ENCODE measurements at regions not wholly inside any gene's neighbourhood (a gene's known extent, or its start where the extent isn't known, plus 50 kb on each side); places are given as distances from the start of the nearest gene placed in this dataset.

- no TSS peak for BruUV-seq (replicated peaks)
- in situ Hi-C loops (cut with MboI): no loop called here
- H3K9ac ChIP-seq (ENCODE audit: insufficient read depth in 1 of 2, low read depth in 2 of 2, low read length in 2 of 2): no peak overlapping the region
- no peaks in the 10 kb centered on the region for H3K36me3 ChIP-seq (ENCODE audit: control insufficient read depth, insufficient read depth, low read length)
- H3K79me2 ChIP-seq (ENCODE audit: control insufficient read depth, insufficient read depth, low read length): no peaks in the 10 kb centered on the region
- no peak overlapping the region for H3K4me3 ChIP-seq
- H2AFZ ChIP-seq (ENCODE audit: low read depth, low read length): no peak overlapping the region
- ChIA-PET POLR2A (no interaction called here), CTCF (ENCODE audit: low intra/inter-chr PET ratio) (no interaction called here)
- no peaks in the 10 kb centered on the region for H4K20me1 ChIP-seq (replicated peaks; ENCODE audit: control insufficient read depth, insufficient read depth, low read length)
- H3K9me3 ChIP-seq (replicated peaks; ENCODE audit: control insufficient read depth, insufficient read depth, low read depth, low read length): no peaks in the 10 kb centered on the region
- intact Hi-C loops (cut with micrococcal nuclease): no loop called here
- no peaks in the 10 kb centered on the region for H3K9me1 ChIP-seq (ENCODE audit: control insufficient read depth, insufficient read depth, low read length)
- WGBS (ENCODE audit: insufficient coverage, low coverage, missing lambda C conversion rate): 0% methylated on average over 1 of the region's 1 CpG
- H3K27me3 ChIP-seq (ENCODE audit: control insufficient read depth in 2 of 2, insufficient read depth in 2 of 2, low read length in 2 of 2): no peaks in the 10 kb centered on the region
- H3K4me2 ChIP-seq (ENCODE audit: insufficient read depth, low read length): no peak overlapping the region
- FAIRE-seq (no peak), ATAC-seq (no peak), DNase-seq (ENCODE audit: extremely low read depth in 1 of 4, low spot score in 3 of 4) (no peak)
- TF ChIP-seq VEZF1 (CRISPR knock-in tag; IDR thresholded peaks at IDR 0.05): no peak
- no peak for TF ChIP-seq STAT5B (CRISPR knock-in tag; IDR thresholded peaks at IDR 0.05)
- TF ChIP-seq ZKSCAN8 (CRISPR knock-in tag; IDR thresholded peaks at IDR 0.05): no peak
- TF ChIP-seq SRSF9 (IDR thresholded peaks at IDR 0.05; ENCODE audit: borderline replicate concordance, low read depth, low read length): no peak
- no peak for TF ChIP-seq RNF2 (IDR thresholded peaks at IDR 0.05)
- no peak for TF ChIP-seq ATF2 (CRISPR knock-in tag; IDR thresholded peaks at IDR 0.05)
- no peak for TF ChIP-seq HDAC3 (IDR thresholded peaks at IDR 0.05; ENCODE audit: borderline replicate concordance, partially characterized antibody)
- no peak for TF ChIP-seq ZBTB17 (CRISPR knock-in tag; IDR thresholded peaks at IDR 0.05)
- TF ChIP-seq NR3C1 (CRISPR knock-in tag; IDR thresholded peaks at IDR 0.05): no peak
- TF ChIP-seq ZFP91 (CRISPR knock-in tag; IDR thresholded peaks at IDR 0.05): no peak
- TF ChIP-seq BDP1 (IDR thresholded peaks at IDR 0.05; ENCODE audit: insufficient read depth, insufficient read length): no peak
- no peak for TF ChIP-seq EP400 (IDR thresholded peaks at IDR 0.05)
- TF ChIP-seq CBFB (CRISPR knock-in tag; IDR thresholded peaks at IDR 0.05): no peak
- H3K27ac ChIP-seq (ENCODE audit: extremely low read depth, low read depth, low read length): no peak overlapping the region
- H3K4me1 ChIP-seq (replicated peaks in 1 of 2; ENCODE audit: control insufficient read depth in 2 of 2, insufficient read depth in 2 of 2, low read length in 2 of 2): no peaks in the 10 kb centered on the region
These were observed 279.7 kb downstream of the RNF144A start for GRCh38 chr2:7196883-7197282.

Data from K562 (cell line).